Endothelial cell of umbilical vein (primary cell): ENCODE measurements at regions not wholly inside any gene's neighbourhood (a gene's known extent, or its start where the extent isn't known, plus 50 kb on each side); places are given as distances from the start of the nearest gene placed in this dataset.

Experiments
- BruUV-seq: library from RNA; stranded (reverse); fragments of 400-500 nt; replicated peaks from 2 replicates; lab custom pipeline; 2021; lab: Mats Ljungman, UMichigan
- CTCF ChIA-PET: fragments of 300-600, 350-600 bp; sonication (Branson Sonifier 250); formaldehyde crosslinking; loops from one replicate; lab custom pipeline; 2021; ENCODE audit warnings: antibody characterized with exemption, inconsistent platforms; lab: Charles Lee
- POLR2A ChIA-PET: fragments of 300-600, 350-600 bp; sonication (Branson Sonifier 250); formaldehyde crosslinking; loops from one replicate; lab custom pipeline; 2021; ENCODE audit warnings: antibody characterized with exemption, inconsistent platforms; lab: Charles Lee
- DNase-seq: peaks from one replicate; pipeline ENCODE4 v3.0.0-alpha.2; 2011; ENCODE audit warnings: low read depth, low spot score
- FAIRE-seq: peaks from 2 replicates; lab custom pipeline; 2011; peaks lifted over from hg19 to GRCh38; lab: Jason Lieb, UNC
- H2AFZ ChIP-seq: 2 replicates; pipeline ENCODE4 v1.6.0; 2012; ENCODE audit warnings: low read depth, low read length, control low read depth, inconsistent platforms
- H3K27ac ChIP-seq: 2 replicates; pipeline ENCODE4 v1.5.1; 2011; ENCODE audit warnings: low read depth, mild to moderate bottlenecking, control low read depth, low read length, moderate library complexity; ENCODE audit not compliant: insufficient read depth
- H3K27me3 ChIP-seq, 2 experiments: 2 replicates each; pipeline versions ENCODE4 v1.6.0 to v1.6.1; 2011; ENCODE audit warnings: low read length in 2 of 2, mixed read lengths in 1 of 2; ENCODE audit not compliant: control insufficient read depth in 2 of 2, insufficient read depth in 2 of 2
- H3K36me3 ChIP-seq, 2 experiments: 2 replicates in 1 of 2; 3 replicates in 1 of 2; pipeline ENCODE4 v1.5.1; 2011; ENCODE audit warnings: low read length in 2 of 2, mild to moderate bottlenecking in 1 of 2, moderate library complexity in 1 of 2; ENCODE audit not compliant: control insufficient read depth in 2 of 2, insufficient read depth in 2 of 2; ENCODE audit errors: extremely low read depth in 1 of 2
- H3K4me1 ChIP-seq: 3 replicates; pipeline ENCODE4 v1.5.1; 2011; ENCODE audit warnings: mild to moderate bottlenecking, low read length; ENCODE audit not compliant: control insufficient read depth, insufficient read depth; ENCODE audit errors: extremely low read depth
- H3K4me2 ChIP-seq: 2 replicates; pipeline ENCODE4 v1.6.1; 2011; ENCODE audit warnings: low read length, control low read depth, mixed read lengths; ENCODE audit not compliant: insufficient read depth
- H3K4me3 ChIP-seq, 3 experiments: fragments of 200-600 bp in 1 of 3; sonication (generic), shearing (Covaris generic) in 1 of 3; replicated peaks in 1 of 3; 2 replicates each; pipeline ENCODE4 v1.5.1; 2011 to 2016; ENCODE audit warnings: control low read depth in 3 of 3, low read length in 3 of 3, mild to moderate bottlenecking in 2 of 3, inconsistent platforms in 1 of 3, low read depth in 1 of 3, moderate library complexity in 1 of 3; ENCODE audit not compliant: insufficient read depth in 1 of 3
- H3K79me2 ChIP-seq: 2 replicates; pipeline ENCODE4 v1.6.0; 2012; ENCODE audit warnings: low read length, inconsistent platforms; ENCODE audit not compliant: control insufficient read depth, insufficient read depth
- H3K9ac ChIP-seq: replicated peaks from 2 replicates; pipeline ENCODE3; 2011; ENCODE audit warnings: low read length, control low read depth; ENCODE audit not compliant: insufficient read depth; ENCODE audit errors: extremely low read depth
- H3K9me1 ChIP-seq: replicated peaks from 3 replicates; pipeline ENCODE4 v1.6.0; 2011; ENCODE audit warnings: mild to moderate bottlenecking, low read length; ENCODE audit not compliant: control insufficient read depth, insufficient read depth; ENCODE audit errors: extremely low read depth
- H3K9me3 ChIP-seq: replicated peaks from 2 replicates; pipeline ENCODE4 v1.5.1; 2012; ENCODE audit warnings: low read length, inconsistent platforms; ENCODE audit not compliant: control insufficient read depth, insufficient read depth
- H4K20me1 ChIP-seq: replicated peaks from 2 replicates; pipeline ENCODE3; 2011; ENCODE audit warnings: mild to moderate bottlenecking, low read length; ENCODE audit not compliant: control insufficient read depth, insufficient read depth; ENCODE audit errors: extremely low read depth
- CTCF ChIP-seq, 2 donors: IDR thresholded peaks; 1 replicate in 1 of 2; 2 replicates in 1 of 2; pipeline ENCODE4 v1.5.1; 2011; ENCODE audit warnings: low read length in 2 of 2, mild to moderate bottlenecking in 2 of 2, moderate library complexity in 2 of 2, control low read depth in 1 of 2, inconsistent platforms in 1 of 2, low read depth in 1 of 2; ENCODE audit not compliant: insufficient read depth in 1 of 2; ENCODE audit errors: extremely low read depth in 1 of 2
- EZH2 ChIP-seq: IDR thresholded peaks from 2 replicates; pipeline ENCODE4 v1.6.1; 2012; ENCODE audit warnings: borderline replicate concordance, low read depth, mild to moderate bottlenecking, moderate library complexity, low read length, inconsistent platforms; ENCODE audit not compliant: severe bottlenecking
- FOS ChIP-seq: IDR thresholded peaks from 2 replicates; pipeline ENCODE4 v1.6.1; 2011; ENCODE audit warnings: mild to moderate bottlenecking, low read length, moderate library complexity, borderline replicate concordance; ENCODE audit not compliant: insufficient read depth
- JUN ChIP-seq: IDR thresholded peaks from 2 replicates; pipeline ENCODE4 v1.6.1; 2011; ENCODE audit warnings: borderline replicate concordance, low read depth; ENCODE audit not compliant: insufficient read length, insufficient read depth
- MAX ChIP-seq: IDR thresholded peaks from 2 replicates; pipeline ENCODE4 v1.6.1; 2011; ENCODE audit not compliant: insufficient read depth, insufficient read length
- POLR2A ChIP-seq: IDR thresholded peaks from 2 replicates; pipeline ENCODE4 v1.6.1; 2012; ENCODE audit warnings: low read depth, mild to moderate bottlenecking, control low read depth, low read length
- POLR2AphosphoS5 ChIP-seq: IDR thresholded peaks from 2 replicates; pipeline ENCODE4 v1.6.1; 2012; ENCODE audit warnings: low read depth, mild to moderate bottlenecking, control low read depth, low read length, moderate library complexity; ENCODE audit not compliant: insufficient read depth
- dilution Hi-C: fragments of 300-500 bp; cut with MboI; formaldehyde crosslinking; loops from one replicate; pipeline ENCODE4 v1.15.0; 2019; ENCODE audit warnings: low sequenced_read_pairs; ENCODE audit not compliant: extremely low pct_ligation_motif_present
- intact Hi-C: fragments of 100-400 bp; cut with micrococcal nuclease; formaldehyde crosslinking; loops from one replicate; pipeline ENCODE4 v1.10.0; 2022

- no peaks in the 10 kb centered on the region for H3K9me3 ChIP-seq
- no peaks in the 10 kb centered on the region for H3K27me3 ChIP-seq
- no peak overlapping the region for H3K4me3 ChIP-seq
- ChIA-PET POLR2A (no interaction called here), CTCF (no interaction called here)
- H3K9me1 ChIP-seq: no peaks in the 10 kb centered on the region
- H2AFZ ChIP-seq: no peak overlapping the region
- dilution Hi-C loops: no loop called here
- H3K36me3 ChIP-seq: no peaks in the 10 kb centered on the region
- H3K4me2 ChIP-seq: no peak overlapping the region
- no peak overlapping the region for H3K9ac ChIP-seq
- H3K79me2 ChIP-seq: no peaks in the 10 kb centered on the region
- no peaks in the 10 kb centered on the region for H3K4me1 ChIP-seq
- no peaks in the 10 kb centered on the region for H4K20me1 ChIP-seq
- intact Hi-C loops: no loop called here
- DNase-seq (no peak), FAIRE-seq (no peak)
- no TSS peak for BruUV-seq
- TF ChIP-seq CTCF (IDR thresholded peaks at IDR 0.05; ENCODE audit: extremely low read depth in 1 of 2, insufficient read depth in 1 of 2, low read depth in 1 of 2, low read length in 2 of 2): no peak
- TF ChIP-seq JUN: no peak
- no peak for TF ChIP-seq MAX
- TF ChIP-seq FOS: no peak
- no peak for TF ChIP-seq POLR2A
- no peak for TF ChIP-seq POLR2AphosphoS5
- no peak for TF ChIP-seq EZH2
- H3K27ac ChIP-seq: no peak overlapping the region
Observed at GRCh38 chr2:118604371-118604770, 243.1 kb downstream of the EN1 start.
